Liver (tissue), 8 donors: ENCODE measurements at regions not wholly inside any gene's neighbourhood (a gene's known extent, or its start where the extent isn't known, plus 50 kb on each side); places are given as distances from the start of the nearest gene placed in this dataset.

Experiments
- DNase-seq: peaks from one replicate; pipeline ENCODE4 v3.0.0-alpha.2; 2017; ENCODE audit warnings: low spot score
- H3K27ac ChIP-seq, 2 donors: one replicate each; pipeline ENCODE4 v1.7.0; 2013; ENCODE audit warnings: inconsistent platforms in 2 of 2, low read length in 2 of 2, control low read depth in 1 of 2, low read depth in 1 of 2, mild to moderate bottlenecking in 1 of 2
- H3K27me3 ChIP-seq, 4 donors: one replicate each; pipeline versions ENCODE4 v1.6.1 to v1.7.0; 2013; ENCODE audit warnings: low read length in 3 of 4, inconsistent platforms in 1 of 4, mild to moderate bottlenecking in 1 of 4, moderate library complexity in 1 of 4; ENCODE audit not compliant: control insufficient read depth in 4 of 4, insufficient read depth in 4 of 4
- H3K36me3 ChIP-seq, 4 donors: one replicate each; pipeline versions ENCODE4 v1.6.1 to v1.7.0; 2013; ENCODE audit warnings: low read length in 3 of 4, mild to moderate bottlenecking in 3 of 4, low read depth in 1 of 4, moderate library complexity in 1 of 4; ENCODE audit not compliant: control insufficient read depth in 4 of 4, insufficient read depth in 3 of 4
- H3K4me1 ChIP-seq, 4 donors: one replicate each; pipeline versions ENCODE4 v1.6.1 to v1.7.0; 2013; ENCODE audit warnings: low read length in 3 of 4, mild to moderate bottlenecking in 3 of 4, moderate library complexity in 1 of 4; ENCODE audit not compliant: control insufficient read depth in 4 of 4, insufficient read depth in 4 of 4
- H3K4me3 ChIP-seq, 3 donors: one replicate each; pipeline versions ENCODE4 v1.6.1 to v1.7.0; 2013; ENCODE audit warnings: low read length in 3 of 3, control low read depth in 1 of 3, low read depth in 1 of 3, mild to moderate bottlenecking in 1 of 3
- H3K9ac ChIP-seq, 2 donors: one replicate each; pipeline ENCODE4 v1.7.0; 2013; ENCODE audit warnings: low read length in 2 of 2, mild to moderate bottlenecking in 2 of 2, moderate library complexity in 2 of 2, control low read depth in 1 of 2, low read depth in 1 of 2
- H3K9me3 ChIP-seq, 4 donors: one replicate each; pipeline versions ENCODE4 v1.6.1 to v1.7.0; 2013; ENCODE audit warnings: low read length in 3 of 4; ENCODE audit not compliant: control insufficient read depth in 4 of 4
- ATF3 ChIP-seq: IDR thresholded peaks from 2 replicates; pipeline ENCODE4 v1.6.1; 2016; ENCODE audit warnings: antibody characterized with exemption
- CTCF ChIP-seq: fragments of 150-350 bp; IDR thresholded peaks from 2 replicates; pipeline ENCODE4 v1.5.1; 2017; ENCODE audit warnings: improper control_type of control experiment, low read depth, low read length; ENCODE audit not compliant: missing input control
- EGR1 ChIP-seq, 2 donors: IDR thresholded peaks; 2 replicates each; pipeline ENCODE4 v1.6.1; 2016 to 2018; ENCODE audit warnings: antibody characterized with exemption in 2 of 2, low read depth in 2 of 2
- FOXA1 ChIP-seq: IDR thresholded peaks from 2 replicates; pipeline ENCODE4 v1.6.1; 2016; ENCODE audit warnings: antibody characterized with exemption
- FOXA2 ChIP-seq: IDR thresholded peaks from 2 replicates; pipeline ENCODE4 v1.6.1; 2016; ENCODE audit warnings: antibody characterized with exemption
- GABPA ChIP-seq, 2 donors: IDR thresholded peaks in 1 of 2; conservative IDR thresholded peaks in 1 of 2; 2 replicates each; pipeline ENCODE4 v1.6.1; 2016; ENCODE audit warnings: antibody characterized with exemption in 2 of 2, mild to moderate bottlenecking in 1 of 2, moderate library complexity in 1 of 2
- HNF4A ChIP-seq, 2 donors: conservative IDR thresholded peaks; 2 replicates each; pipeline ENCODE4 v1.6.1; 2016; ENCODE audit warnings: antibody characterized with exemption in 2 of 2, mild to moderate bottlenecking in 2 of 2
- MAX ChIP-seq: IDR thresholded peaks from 2 replicates; pipeline ENCODE4 v1.6.1; 2016; ENCODE audit warnings: antibody characterized with exemption
- NR2F2 ChIP-seq: IDR thresholded peaks from 2 replicates; pipeline ENCODE4 v1.6.1; 2016; ENCODE audit warnings: antibody characterized with exemption
- RAD21 ChIP-seq, 2 donors: IDR thresholded peaks; 2 replicates each; pipeline ENCODE4 v1.6.1; 2016; ENCODE audit warnings: antibody characterized with exemption in 2 of 2, mild to moderate bottlenecking in 2 of 2
- REST ChIP-seq: IDR thresholded peaks from 2 replicates; pipeline ENCODE4 v1.6.1; 2016; ENCODE audit warnings: antibody characterized with exemption, mild to moderate bottlenecking
- RXRA ChIP-seq, 2 donors: IDR thresholded peaks; 2 replicates each; pipeline ENCODE4 v1.6.1; 2017 to 2018; ENCODE audit warnings: antibody characterized with exemption in 2 of 2, mild to moderate bottlenecking in 1 of 2
- SP1 ChIP-seq: IDR thresholded peaks from 2 replicates; pipeline ENCODE4 v1.6.1; 2018; ENCODE audit warnings: antibody characterized with exemption, mild to moderate bottlenecking
- TAF1 ChIP-seq: conservative IDR thresholded peaks from 2 replicates; pipeline ENCODE4 v1.6.1; 2016; ENCODE audit warnings: antibody characterized with exemption, mild to moderate bottlenecking
- YY1 ChIP-seq: IDR thresholded peaks from 2 replicates; pipeline ENCODE4 v1.6.1; 2016; ENCODE audit warnings: antibody characterized with exemption, mild to moderate bottlenecking
- ZBTB33 ChIP-seq: IDR thresholded peaks from 2 replicates; pipeline ENCODE4 v1.6.1; 2016; ENCODE audit warnings: antibody characterized with exemption
- WGBS: extraction: QIAGEN DNeasy Blood & Tissue Kit; methylation state at CpG from one replicate; pipeline ENCODE4 v1.1.7; 2013; 5-methylcytosine and 5-hydroxymethylcytosine counted together
- donor health status: healthy.
- donor health status: healthy.
- donor health status: healthy.
- donor health status: healthy.
- donor health status: healthy.

GRCh38 chr1:222283147-222283768 lies 264.6 kb downstream of the HHIPL2 start:
- no peak for DNase-seq
- 63% methylated on average over 4 of the region's 4 CpGs for WGBS
- no peaks in the 10 kb centered on the region for H3K36me3 ChIP-seq
- H3K4me1 ChIP-seq = no peaks in the 10 kb centered on the region
- no peak overlapping the region for H3K9ac ChIP-seq
- H3K4me3 ChIP-seq = no peak overlapping the region
- no peaks in the 10 kb centered on the region for H3K27me3 ChIP-seq
- peaks cover 0 to 4% (median 2%) of the 10 kb centered on the region in 4 donors for H3K9me3 ChIP-seq
- no peak overlapping the region for H3K27ac ChIP-seq
- TF ChIP-seq RAD21 (IDR thresholded peaks at IDR 0.05) = no peak
- TF ChIP-seq SP1 = no peak
- TF ChIP-seq GABPA (IDR thresholded peaks at IDR 0.05 in 1 of 2, conservative IDR thresholded peaks at IDR 0.05 in 1 of 2) = no peak
- TF ChIP-seq RXRA (IDR thresholded peaks at IDR 0.05) = no peak
- TF ChIP-seq EGR1 (IDR thresholded peaks at IDR 0.05; ENCODE audit: low read depth in 2 of 2) = no peak
- TF ChIP-seq FOXA2 = no peak
- TF ChIP-seq REST = no peak
- TF ChIP-seq ATF3 = no peak
- no peak for TF ChIP-seq YY1
- TF ChIP-seq MAX = no peak
- TF ChIP-seq HNF4A (conservative IDR thresholded peaks at IDR 0.05) = no peak
- no peak for TF ChIP-seq TAF1
- TF ChIP-seq ZBTB33 = no peak
- no peak for TF ChIP-seq FOXA1
- TF ChIP-seq NR2F2 = no peak
- TF ChIP-seq CTCF = no peak
